ENCODE measurements at regions not wholly inside any gene's neighbourhood (a gene's known extent, or its start where the extent isn't known, plus 50 kb on each side); places are given as distances from the start of the nearest gene placed in this dataset.

DNA sequence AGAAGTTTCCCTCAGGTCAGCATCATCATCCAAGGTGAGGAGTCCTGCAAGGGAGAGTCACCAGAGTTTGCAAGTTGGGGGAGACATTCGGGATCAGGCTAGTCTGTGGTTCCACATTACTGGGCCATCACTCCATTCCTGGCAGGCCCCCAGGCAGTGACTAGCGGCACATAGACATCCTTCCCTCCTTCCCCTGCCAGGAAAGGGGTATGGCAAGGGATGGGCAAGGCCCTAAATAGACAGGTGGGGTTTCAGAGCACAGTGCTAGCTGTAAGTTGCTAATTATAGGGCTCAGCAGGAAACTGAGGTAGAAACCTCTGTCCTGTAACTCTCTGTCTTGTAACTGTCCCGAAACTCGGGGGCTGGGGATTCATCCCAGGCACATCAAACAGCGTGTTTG is 215.2 kb upstream of the ROPN1 start:
- TF ChIP-seq, protein P1, sequence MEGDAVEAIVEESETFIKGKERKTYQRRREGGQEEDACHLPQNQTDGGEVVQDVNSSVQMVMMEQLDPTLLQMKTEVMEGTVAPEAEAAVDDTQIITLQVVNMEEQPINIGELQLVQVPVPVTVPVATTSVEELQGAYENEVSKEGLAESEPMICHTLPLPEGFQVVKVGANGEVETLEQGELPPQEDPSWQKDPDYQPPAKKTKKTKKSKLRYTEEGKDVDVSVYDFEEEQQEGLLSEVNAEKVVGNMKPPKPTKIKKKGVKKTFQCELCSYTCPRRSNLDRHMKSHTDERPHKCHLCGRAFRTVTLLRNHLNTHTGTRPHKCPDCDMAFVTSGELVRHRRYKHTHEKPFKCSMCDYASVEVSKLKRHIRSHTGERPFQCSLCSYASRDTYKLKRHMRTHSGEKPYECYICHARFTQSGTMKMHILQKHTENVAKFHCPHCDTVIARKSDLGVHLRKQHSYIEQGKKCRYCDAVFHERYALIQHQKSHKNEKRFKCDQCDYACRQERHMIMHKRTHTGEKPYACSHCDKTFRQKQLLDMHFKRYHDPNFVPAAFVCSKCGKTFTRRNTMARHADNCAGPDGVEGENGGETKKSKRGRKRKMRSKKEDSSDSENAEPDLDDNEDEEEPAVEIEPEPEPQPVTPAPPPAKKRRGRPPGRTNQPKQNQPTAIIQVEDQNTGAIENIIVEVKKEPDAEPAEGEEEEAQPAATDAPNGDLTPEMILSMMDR (conservative IDR thresholded peaks at IDR 0.05; ENCODE audit: low read length) = no peak
- no peak for TF ChIP-seq EZH2phosphoT487 (IDR thresholded peaks at IDR 0.05; ENCODE audit: borderline replicate concordance, low read depth, low read length)

Data from OCI-LY7 (cell line).